HG02588 (cell line): ENCODE measurements at regions not wholly inside any gene's neighbourhood (a gene's known extent, or its start where the extent isn't known, plus 50 kb on each side); places are given as distances from the start of the nearest gene placed in this dataset.
A peak's percentile ranks its signal among the peaks of the same experiment; 100 is the strongest.

Experiments used
- ATAC-seq: cut with Tn5 transposase; IDR thresholded peaks from one replicate; pipeline ENCODE4 v1.9.1; 2021; ENCODE audit warnings: mild to moderate bottlenecking, moderate library complexity; ENCODE audit not compliant: unreplicated experiment

DNA sequence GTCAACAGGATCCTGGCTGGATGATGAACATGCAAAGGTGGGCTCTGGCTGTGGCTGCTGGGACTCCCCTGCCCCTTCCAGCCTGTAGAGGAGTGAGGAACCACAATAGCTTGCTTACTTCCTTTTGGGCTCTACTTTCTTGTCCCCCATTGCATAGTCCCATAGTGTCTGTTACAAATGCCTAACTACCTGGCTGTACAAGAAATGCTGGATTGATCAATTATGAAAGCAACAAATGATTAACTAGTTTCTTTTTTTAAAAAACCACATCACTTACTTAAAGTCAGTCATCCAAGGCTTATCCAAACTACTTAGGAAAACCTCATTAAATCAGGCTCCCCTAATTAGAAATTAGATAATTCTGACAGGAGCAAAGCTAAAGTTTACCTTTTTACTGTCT lies 514.1 kb upstream of the PKN2 start:
- no peak for ATAC-seq

DNA sequence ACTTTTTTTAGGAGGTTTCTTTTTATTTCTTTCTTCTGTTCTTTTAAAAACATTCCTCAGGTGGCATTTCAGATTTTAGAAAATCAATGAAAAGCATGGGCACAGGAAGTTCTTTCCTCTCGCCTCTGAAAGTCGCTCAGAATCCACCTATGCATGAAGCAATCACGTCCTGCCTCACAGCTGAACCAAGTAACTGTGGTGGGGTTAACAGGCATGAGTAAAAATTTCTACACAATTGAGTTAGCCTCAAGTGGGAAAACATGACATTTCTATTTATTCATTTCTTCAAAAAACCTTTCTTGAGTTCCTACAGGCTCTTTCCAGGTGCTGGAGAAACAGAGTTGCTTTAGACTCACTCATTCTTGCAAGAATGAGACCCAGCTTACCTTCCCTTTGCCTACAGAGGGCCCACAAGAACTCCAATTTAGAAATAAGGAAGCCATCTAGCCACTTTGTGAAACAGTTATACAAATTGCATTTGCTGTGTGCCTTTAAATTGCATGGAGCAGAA lies 508.9 kb upstream of the PKN2 start:
- ATAC-seq: no peak

GRCh38 chr1:88175631-88176226 lies 508.3 kb upstream of the PKN2 start:
- ATAC-seq: no peak

- no peak for ATAC-seq
Observed at GRCh38 chr1:88179943-88180342, 504.1 kb upstream of the PKN2 start.

GRCh38 chr1:88180449-88181108 lies 503.5 kb upstream of the PKN2 start:
- peak; percentile 99 for ATAC-seq

DNA sequence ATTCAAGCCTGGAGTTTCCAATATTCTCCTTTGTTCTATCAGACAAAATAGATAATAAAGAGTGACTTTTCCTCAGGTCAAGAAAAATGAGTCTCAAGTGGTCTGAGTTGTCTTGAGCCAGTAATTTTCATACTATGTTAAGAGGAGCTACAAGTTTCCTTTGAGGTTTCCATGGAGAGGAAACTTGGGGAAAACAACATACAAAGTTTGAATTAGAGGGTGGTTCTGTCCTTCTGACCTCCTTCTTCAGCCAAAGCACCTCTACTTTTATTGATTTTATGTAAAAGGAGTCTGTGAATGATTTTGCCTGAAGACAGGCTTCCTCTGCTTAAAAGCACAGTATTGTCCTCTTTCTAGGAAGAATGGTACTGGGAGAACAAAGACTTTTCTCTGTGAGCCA lies 497.2 kb upstream of the PKN2 start:
- no peak for ATAC-seq

- no peak for ATAC-seq
Observed at GRCh38 chr1:88188038-88188437, 496.0 kb upstream of the PKN2 start.

- ATAC-seq: no peak
Observed at GRCh38 chr1:88189525-88189924, 494.5 kb upstream of the PKN2 start.

DNA sequence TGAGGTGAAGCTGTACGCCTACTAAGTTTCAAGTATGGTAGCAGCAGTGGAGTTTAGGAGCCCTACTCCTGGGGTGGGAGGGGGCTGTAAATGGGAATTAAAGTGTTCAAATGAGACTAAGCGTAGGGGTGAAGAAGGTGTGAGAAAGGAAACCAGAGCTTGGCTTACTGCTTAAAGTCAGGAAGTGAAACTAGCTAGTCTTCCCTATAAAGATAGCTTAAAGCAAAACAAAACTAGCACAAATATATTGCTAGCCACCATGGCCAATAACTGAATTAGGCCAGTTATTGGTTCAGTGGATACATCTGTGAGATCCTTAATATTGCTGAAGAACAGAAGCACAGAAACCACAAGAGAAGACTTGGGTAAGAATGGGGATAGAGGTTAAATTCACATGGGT lies 492.2 kb upstream of the PKN2 start:
- peak; percentile 88 for ATAC-seq

- ATAC-seq: no peak
Observed at GRCh38 chr1:88194542-88194941, 489.5 kb upstream of the PKN2 start.

DNA sequence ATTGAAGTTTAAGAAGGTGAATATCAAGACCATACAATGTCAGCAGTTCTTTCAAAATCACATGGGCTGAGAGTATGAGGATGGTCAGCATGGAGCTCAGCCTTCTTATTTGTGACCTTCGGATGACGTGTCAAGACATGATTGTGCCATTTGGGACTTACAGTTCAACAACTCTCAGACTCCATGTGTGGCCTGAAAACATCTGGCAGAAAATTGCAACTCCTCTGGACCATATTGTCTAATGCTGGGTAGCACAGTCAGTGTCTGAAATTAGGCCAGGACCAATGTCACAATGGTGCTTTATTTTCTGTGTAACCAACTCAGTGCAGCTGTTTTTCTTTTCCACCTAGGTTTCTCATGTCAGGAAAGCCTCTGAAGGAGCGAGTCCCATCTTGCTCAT lies 483.5 kb upstream of the PKN2 start:
- ATAC-seq: no peak

- ATAC-seq: no peak
Observed at GRCh38 chr1:88204111-88204510, 480.0 kb upstream of the PKN2 start.

DNA sequence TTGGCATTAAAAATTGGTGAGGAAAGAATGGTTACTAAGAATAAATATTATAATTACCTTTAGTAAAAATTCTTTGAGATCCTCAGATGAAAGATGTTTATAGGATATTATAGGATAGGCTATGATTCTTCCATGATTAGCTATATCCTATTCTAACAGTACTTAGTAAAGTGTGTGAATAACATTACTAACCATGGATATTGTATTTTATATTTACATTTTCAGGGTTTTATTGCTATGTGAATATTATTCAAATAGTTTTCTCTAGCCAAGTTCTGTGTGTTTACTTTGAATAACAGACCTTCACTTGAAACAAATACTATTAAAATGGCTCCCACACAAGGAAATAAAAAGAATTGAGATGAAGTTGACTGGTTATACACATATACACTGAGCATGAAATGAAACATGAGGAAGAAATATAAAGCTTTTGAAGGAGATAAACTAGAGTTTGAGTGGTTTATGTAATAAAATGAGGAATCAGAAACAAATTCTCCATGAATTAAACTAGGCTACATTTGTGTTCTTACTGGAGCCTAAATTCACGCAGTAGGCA lies 479.4 kb upstream of the PKN2 start:
- ATAC-seq: no peak

DNA sequence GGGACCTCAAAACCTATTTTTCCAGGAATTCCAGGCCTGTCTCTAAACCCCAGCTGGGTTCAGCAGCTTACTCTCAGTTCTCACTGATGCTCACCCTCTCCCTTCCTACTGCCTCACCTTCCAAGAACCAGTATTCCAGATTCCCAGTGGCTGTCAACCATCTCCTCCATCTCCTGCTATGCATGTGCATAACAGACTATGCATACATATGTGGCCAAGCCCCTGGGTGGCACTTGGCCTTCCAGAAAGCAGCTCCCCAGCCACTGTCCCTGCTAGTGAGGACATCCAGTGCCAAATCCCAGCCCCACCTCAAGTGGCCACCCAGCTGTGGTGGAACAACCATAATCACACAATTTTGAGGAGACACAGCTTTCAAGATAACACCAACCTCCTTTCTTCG lies 475.7 kb upstream of the PKN2 start:
- ATAC-seq: no peak

DNA sequence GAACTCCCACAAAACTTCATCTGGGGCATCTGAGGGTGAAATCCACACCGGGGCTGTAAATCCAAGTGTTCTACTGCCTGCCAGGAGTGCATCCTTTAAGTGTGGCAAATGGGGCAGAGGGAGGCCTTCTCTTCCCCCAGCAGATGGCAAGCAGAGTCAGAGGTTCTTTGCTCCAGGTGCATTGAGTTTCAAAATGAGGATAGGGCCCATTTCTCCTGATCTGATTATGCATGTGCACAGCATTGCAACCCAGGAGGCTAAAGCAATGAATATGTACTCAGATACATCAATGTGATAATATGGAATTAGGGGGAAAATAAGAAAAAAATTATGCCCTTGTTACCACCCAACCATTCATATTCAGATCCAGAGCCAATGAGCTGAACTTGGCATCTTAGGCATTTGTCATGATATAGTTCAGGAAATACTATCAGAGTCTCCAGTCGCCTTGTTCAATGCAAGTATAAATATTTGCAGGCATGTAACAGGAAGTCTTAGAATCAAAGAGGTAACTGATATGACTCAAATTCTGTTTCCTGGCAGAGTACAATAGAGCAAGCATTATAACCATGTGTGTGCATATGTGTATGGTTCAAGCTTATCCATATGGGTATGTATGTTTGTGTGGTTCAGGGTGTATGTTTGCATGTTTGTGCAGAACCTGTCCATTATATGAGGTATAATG lies 473.8 kb upstream of the PKN2 start:
- ATAC-seq: no peak

DNA sequence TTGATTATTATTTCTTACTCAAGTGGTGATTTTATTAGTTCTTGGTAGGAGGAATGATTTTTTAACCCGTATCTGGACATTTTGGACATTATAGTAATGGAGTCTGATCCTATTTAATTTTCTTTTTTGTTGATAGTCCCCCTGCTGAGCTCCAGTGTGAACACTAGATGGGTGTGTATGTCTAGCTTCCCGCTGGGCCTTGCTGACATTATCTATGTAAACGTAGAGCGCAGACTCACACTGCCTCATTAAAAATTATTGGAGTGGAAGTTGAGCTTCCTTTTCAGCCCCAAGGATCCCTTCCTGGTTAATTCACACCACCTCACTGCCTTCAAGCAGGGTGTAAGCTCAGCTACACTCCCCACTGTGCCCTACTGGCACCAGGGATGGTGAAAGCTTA lies 467.6 kb upstream of the PKN2 start:
- no peak for ATAC-seq

GRCh38 chr1:88217386-88217785 lies 466.7 kb upstream of the PKN2 start:
- no peak for ATAC-seq

GRCh38 chr1:88219521-88219920 lies 464.6 kb upstream of the PKN2 start:
- ATAC-seq: no peak

DNA sequence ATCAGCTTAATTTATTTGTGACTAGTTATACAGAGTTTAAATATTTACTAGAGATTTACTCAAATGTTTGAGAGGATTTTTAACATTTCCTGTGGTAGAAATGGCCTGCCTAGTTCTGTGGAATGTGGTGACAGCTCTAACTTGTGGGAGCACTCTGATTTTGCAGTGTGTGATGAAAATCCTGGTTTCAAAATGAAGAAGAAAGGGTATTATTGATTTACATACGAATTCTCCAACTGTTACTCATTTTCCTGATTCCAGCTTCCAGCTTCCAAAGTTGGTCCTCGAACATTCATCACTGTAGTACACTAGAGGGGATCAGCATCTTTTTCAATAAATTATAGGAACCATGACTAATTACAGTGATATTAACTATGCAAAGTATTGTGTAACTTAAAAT lies 462.7 kb upstream of the PKN2 start:
- no peak for ATAC-seq

GRCh38 chr1:88224906-88225305 lies 459.2 kb upstream of the PKN2 start:
- ATAC-seq: no peak

DNA sequence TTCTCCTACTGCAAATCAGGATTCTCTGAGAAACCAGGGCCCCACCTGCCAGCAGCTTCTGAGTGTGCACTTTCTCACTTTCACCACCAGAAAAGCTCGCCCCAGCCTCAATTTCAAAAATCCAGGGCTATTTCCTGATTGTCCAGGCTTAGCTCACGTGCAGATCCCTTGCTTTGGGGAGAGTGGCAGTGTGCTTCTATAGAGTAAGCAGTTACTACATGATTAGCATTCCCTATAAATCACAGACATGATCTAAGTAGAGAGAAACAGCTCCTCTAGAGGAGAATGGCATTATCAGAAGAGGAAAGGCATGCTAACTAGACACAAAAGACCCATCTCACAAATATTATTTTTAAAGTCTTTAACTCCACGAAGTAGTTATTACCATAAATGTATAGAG lies 456.0 kb upstream of the PKN2 start:
- ATAC-seq: no peak

DNA sequence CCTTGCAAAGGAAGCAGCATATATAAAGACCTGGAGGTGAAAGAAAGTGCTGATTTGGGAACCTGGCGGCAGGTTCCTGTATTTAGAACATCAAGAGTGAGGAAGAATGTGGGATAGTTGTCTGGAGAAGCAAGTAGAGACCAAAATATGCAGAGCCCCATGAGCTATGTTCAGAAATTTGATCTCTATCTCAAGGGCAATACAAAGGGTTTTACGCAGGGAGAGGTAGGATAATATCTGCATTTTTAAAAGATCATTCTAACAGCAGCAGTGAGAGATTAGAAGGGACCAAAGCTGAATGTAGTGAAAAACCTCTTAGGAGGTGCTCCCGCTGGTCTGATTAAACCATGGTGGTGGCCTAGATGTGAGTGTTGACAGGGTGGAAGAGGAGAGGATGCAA lies 453.9 kb upstream of the PKN2 start:
- ATAC-seq: no peak
